ENCODE measurements at regions not wholly inside any gene's neighbourhood (a gene's known extent, or its start where the extent isn't known, plus 50 kb on each side); places are given as distances from the start of the nearest gene placed in this dataset.

GRCh38 chr3:76900596-76900995, 139.3 kb upstream of the ROBO2 start:
- TF ChIP-seq POLR2A (IDR thresholded peaks at IDR 0.05) = no peak
- TF ChIP-seq CTCF (IDR thresholded peaks at IDR 0.05 in 4 of 5, conservative IDR thresholded peaks at IDR 0.05 in 1 of 5) = no peak
